OCI-M1 (cell line): ENCODE measurements at regions not wholly inside any gene's neighbourhood (a gene's known extent, or its start where the extent isn't known, plus 50 kb on each side); places are given as distances from the start of the nearest gene placed in this dataset.
"Not testable (repeated sequence)": the region's sequence is repeated elsewhere in the genome, so short reads cannot be mapped to it uniquely, and the experiment has no call there.

Source experiments
- DNase-seq: peaks from one replicate; lab custom pipeline; 2025; lab: John Stamatoyannopoulos, UW

- no peak for DNase-seq
Measured at GRCh38 chr10:45118929-45119328, 118.2 kb downstream of the ZNF22 start.

DNA sequence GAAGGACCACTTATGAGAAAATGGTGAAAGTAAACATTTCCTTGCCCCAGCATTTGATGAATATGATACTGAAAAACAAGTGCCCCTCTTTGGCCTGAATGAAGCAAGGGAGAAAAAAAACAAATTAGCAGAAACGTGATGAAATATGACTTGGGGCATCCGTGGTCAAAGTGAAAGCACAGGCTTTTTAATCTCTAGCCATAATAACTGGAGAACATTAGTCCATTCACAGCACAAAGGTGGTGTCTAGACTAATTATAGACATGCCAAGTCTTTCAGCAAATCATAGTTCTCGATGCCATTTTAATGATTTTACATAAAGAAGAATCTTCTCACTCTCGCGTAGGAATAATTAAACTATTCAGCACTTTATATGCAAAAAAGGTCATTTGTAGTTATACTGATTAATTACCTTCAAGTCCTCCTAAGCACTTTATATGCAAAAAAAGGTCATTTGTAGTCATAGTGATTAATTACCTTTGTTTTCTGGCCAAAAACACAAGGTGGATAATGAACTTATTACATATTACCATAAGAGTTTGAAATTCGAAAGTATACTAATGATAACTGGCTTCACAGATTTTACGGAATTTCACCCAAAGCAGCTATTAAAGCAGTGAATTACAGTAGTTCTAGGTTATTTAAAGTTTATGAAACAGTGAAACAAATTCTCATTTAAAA is 121.6 kb downstream of the ZNF22 start:
- DNase-seq, result not testable (repeated sequence)

DNA sequence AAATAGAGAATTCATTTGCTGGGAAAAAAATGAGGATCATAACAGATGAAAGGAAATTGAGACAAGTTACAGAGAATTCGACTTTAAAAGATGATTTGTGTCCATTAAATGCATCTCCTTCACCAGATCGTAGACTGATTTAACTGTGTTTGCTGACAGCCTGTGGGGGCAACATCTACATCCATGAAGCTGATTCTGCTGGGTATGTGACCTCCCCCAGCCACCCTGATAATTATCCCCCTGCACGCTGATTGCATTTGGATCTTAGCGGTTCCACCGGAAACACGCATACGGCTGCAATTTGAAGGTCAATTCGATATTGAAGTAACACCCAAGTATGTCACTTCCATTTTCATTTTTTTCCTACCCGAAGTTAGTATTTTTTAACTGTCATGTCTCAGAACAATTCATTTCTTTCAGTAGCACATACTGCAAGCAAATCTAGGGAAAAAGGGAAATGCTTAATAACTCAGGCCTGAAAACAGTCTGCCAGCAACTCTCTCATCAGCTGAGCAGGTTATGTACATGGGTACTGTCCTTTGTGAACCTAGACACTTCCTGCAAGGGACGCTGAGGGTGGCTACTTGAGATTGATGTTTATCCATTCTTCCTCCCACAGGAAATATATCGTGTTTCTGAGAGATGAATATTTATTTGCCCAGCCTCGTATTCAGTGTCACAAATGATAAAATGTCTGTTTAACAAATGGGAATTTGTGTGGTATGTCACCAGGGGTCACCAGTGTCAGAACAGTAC is 134.9 kb downstream of the ZNF22 start:
- no peak for DNase-seq

DNA sequence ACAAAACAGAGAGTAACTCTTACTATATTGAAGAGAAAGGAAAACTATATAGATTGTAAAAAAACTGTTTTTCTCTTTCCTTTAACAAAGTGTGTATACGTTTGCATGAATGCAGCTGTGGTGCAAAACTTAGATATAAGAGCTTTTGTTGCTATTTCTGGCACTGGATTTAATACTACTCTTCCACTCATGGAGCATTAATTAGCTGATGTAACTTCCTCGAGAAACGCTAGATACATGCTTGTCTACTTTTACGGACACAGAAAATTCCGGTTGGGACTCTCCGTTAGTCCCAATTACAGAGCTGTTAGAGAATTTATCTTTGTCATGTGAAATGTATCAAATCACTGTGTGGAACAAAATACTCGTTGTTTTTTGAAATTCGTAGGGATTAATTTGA is 135.5 kb downstream of the ZNF22 start:
- DNase-seq, result no peak

DNA sequence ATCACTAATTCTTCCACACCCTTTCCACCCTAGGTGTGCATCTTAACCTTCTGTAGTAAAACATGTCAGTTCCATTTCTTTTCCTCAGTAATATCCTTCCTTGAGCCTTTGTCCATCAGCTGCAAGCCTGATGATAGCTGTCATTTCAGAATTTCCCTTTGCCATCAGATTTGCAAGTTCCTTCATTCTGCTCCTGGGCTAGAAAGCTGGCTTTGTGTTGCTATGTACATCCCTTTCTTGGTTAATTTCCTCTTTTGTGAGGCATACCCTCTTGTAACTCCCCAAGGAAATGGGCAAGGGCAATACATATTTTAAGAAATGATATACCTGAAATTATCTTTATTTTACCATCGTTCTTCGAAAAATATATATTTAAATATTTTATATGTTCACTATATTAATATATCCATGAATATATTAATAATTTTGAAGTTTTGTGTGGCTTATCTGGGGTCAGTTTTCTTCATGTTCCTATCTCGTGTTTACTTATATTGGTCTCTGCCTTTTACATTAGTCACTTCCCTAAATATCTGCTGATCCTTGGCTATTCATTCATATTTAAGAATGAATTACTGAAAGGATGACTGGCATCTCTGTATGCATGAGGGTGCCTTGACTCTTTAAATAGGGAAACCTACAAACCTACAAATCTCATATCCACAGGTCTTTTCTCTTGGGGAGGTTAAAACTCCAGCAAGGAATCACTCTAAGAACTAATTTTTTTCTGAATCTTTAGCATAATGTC is 143.8 kb downstream of the ZNF22 start:
- peak; percentile 38 for DNase-seq

- not testable (repeated sequence) for DNase-seq
Measured at GRCh38 chr10:45145143-45145542, 144.4 kb downstream of the ZNF22 start.

GRCh38 chr10:45147000-45147399 is 146.3 kb downstream of the ZNF22 start:
- DNase-seq, result peak; percentile 80

GRCh38 chr10:45150997-45151396 is 150.3 kb downstream of the ZNF22 start:
- DNase-seq, result no peak

GRCh38 chr10:45151467-45152214 is 150.9 kb downstream of the ZNF22 start:
- no peak for DNase-seq

DNA sequence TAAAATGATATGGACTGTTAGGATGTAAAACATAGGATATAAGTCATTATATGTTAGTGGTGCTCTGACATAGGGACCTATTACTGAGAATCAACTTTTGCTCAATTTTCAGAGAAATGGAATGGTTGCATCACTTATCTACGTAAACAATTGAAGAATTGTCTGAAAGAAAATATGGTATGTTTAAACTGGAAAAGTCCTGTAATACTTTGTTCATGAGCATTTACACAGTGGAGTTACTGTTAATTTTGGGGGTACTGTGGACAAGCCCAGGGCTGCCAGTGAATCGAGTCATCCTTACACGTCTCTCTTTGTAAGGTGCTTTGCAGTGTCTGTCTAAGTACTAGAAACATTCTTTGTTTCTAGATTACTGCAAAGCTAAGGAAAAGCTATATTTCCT is 152.0 kb downstream of the ZNF22 start:
- peak; percentile 80 for DNase-seq

DNA sequence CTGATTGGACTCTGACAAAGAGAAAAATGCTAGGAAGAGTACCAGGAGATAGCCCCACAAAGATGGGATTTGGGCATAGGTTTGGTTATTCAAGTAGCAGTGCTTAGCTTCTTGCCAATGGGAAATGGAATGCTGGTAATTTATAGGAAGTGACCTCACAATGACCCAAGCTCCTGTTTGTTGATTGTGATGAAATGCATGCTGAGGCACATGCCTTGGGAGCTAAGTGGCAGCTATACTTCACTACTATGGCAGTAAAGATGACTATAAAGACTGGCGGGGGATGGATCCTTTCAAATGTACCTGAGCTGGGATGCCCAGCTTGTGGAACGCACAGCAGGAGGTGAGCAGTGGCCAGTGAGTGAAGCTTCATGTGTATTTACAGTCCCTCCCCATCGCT is 153.8 kb downstream of the ZNF22 start:
- no peak for DNase-seq

GRCh38 chr10:45155784-45156183 is 155.1 kb downstream of the ZNF22 start:
- DNase-seq, result no peak

GRCh38 chr10:45160271-45160670 is 155.1 kb downstream of the OR13A1 start:
- DNase-seq, result no peak

GRCh38 chr10:45163315-45163975 is 152.0 kb downstream of the OR13A1 start:
- DNase-seq, result no peak

DNA sequence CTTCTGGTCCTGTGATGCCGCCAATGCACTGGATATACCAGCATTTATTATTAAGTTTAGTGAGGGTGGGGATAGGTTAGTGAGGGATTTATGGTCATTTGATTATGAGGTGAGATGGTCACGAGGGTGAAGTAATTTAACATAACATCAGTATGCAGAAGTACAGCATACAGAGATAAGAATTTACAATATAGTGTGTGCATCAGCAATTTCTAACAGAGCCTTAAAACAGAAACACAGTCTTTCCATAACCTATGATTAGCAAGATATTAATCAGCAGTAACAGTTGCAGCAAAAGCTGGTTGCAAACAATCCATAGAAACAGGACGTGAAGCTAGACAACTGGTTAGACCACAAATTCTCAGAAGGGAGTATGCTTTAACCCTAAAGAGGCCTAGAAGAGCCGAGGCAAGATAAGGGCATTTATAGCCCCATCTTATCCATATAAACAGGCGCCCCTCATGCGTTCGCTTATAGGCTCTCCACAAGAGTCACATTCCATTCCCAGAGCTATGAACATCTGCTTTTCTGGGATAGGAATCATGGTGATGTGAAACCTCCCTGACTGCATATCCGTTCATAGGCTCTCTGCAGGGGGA is 139.8 kb downstream of the OR13A1 start:
- peak; percentile 89 for DNase-seq

GRCh38 chr10:45179691-45180090 is 135.7 kb downstream of the OR13A1 start:
- no peak for DNase-seq

DNA sequence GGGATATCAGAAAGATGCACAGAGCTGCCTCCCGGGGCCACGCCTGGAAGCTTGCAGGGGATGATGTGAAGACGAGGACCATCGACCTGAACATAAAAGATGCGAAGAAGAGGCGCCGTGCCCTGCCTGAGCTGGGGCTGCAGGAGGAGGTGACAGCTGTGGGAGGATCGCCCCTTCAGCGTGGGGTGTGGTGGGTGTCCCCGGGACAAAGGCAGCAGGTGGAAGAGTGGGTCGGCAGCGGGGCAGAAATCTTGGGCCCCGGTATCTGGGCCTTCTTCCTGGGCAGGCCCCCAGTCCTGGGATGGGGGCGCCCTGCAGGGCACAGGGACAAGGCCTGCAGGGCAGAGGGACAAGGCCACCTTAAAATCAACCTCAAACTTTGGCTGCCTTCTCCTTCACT is 134.9 kb downstream of the OR13A1 start:
- no peak for DNase-seq

- no peak for DNase-seq
Measured at GRCh38 chr10:45180946-45181875, 134.2 kb downstream of the OR13A1 start.

DNA sequence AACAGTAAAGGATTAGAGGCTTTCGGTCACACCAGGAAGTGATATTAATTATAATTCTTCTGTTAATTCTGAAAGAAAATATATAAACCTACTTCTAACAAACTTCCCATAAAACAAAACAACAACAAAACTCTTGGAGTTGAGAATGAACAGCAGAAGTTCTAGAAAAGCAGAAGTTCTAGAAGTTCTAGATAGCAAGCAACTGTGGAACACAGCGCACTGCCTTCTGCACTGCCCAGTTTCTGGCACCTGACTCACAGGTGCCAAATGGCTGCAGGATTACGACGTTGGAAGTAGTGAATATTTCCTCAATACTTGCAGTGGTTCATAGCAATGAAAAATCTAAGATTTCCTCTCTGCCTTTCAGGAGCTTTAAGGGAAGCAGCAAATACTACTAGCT is 132.2 kb downstream of the OR13A1 start:
- DNase-seq, result no peak

DNA sequence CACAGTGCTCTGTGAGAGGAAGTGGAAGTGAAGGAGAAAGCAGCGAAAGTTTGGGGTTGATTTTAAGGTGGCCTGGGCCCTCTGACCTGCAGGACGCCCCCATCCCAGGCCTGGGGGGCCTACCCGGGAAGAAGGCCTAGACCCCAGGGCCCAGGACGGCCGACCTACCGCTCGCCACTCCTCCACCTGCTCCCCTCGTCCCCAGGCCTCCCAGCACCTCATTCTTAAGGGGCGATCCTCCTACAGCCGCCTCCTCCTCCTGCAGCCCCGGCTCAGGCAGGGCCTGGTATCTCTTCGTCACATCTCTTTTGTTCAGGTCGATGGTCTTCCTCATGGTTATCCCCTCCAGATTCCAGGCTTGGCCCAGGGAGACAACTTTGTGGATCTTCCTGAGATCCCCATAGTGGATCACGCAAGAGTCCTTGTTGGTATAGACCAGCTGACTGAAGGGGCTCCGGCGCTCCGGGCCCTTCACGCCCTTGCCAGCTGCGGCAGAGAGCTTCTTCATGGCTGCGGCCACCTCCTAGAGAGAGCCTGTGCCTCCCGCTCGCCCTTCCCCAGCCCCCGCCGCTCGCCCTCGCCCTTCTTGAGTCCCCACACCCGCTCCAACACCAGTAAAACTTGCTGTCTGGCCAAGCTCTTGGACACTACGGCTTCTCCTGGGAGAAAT is 117.5 kb downstream of the OR13A1 start:
- no peak for DNase-seq
